Suprapubic skin (tissue), 4 donors: ENCODE measurements at regions not wholly inside any gene's neighbourhood (a gene's known extent, or its start where the extent isn't known, plus 50 kb on each side); places are given as distances from the start of the nearest gene placed in this dataset.

ENCODE experiments used
- DNase-seq, 2 donors: peaks; one replicate each; pipeline ENCODE4 v3.0.0-alpha.2; 2019; ENCODE audit warnings: low spot score in 2 of 2
- H3K27ac ChIP-seq: fragments of 200-600 bp; sonication (generic); one replicate; pipeline ENCODE4 v1.5.1; 2019
- H3K27me3 ChIP-seq: fragments of 200-600 bp; sonication (generic); one replicate; pipeline ENCODE4 v1.5.1; 2019
- H3K36me3 ChIP-seq: fragments of 200-600 bp; sonication (generic); one replicate; pipeline ENCODE4 v1.5.1; 2019
- H3K4me1 ChIP-seq: fragments of 200-600 bp; sonication (generic); one replicate; pipeline ENCODE4 v1.5.1; 2019
- H3K4me3 ChIP-seq: fragments of 200-600 bp; sonication (generic); one replicate; pipeline ENCODE4 v1.5.1; 2019; ENCODE audit warnings: mild to moderate bottlenecking
- H3K9me3 ChIP-seq: fragments of 200-600 bp; sonication (generic); one replicate; pipeline ENCODE4 v1.5.1; 2019
- EP300 ChIP-seq: sonication (generic); formaldehyde crosslinking; IDR thresholded peaks from one replicate; pipeline ENCODE4 v1.6.1; 2017; ENCODE audit warnings: antibody characterized with exemption
- POLR2A ChIP-seq, 2 donors: fragments of 450-650 bp; IDR thresholded peaks; one replicate each; pipeline ENCODE4 v1.6.1; 2017; ENCODE audit warnings: antibody characterized with exemption in 2 of 2, mild to moderate bottlenecking in 2 of 2, moderate library complexity in 2 of 2
- POLR2AphosphoS5 ChIP-seq, 3 donors: sonication (generic); formaldehyde crosslinking; IDR thresholded peaks; one replicate each; pipeline ENCODE4 v1.6.1; 2017; ENCODE audit warnings: antibody characterized with exemption in 3 of 3
- WGBS: methylation state at CpG from one replicate; pipeline ENCODE4 v1.1.5; 2018; 5-methylcytosine and 5-hydroxymethylcytosine counted together
- TF ChIP-seq, protein P1 (sequence below), 2 donors: fragments of 200-600 bp in 1 of 2; fragments of 450-650 bp in 1 of 2; sonication (generic) in 1 of 2; IDR thresholded peaks; one replicate each; pipeline ENCODE4 v1.5.1; 2016 to 2019; ENCODE audit warnings: antibody characterized with exemption in 2 of 2, mild to moderate bottlenecking in 1 of 2, moderate library complexity in 1 of 2

DNA sequence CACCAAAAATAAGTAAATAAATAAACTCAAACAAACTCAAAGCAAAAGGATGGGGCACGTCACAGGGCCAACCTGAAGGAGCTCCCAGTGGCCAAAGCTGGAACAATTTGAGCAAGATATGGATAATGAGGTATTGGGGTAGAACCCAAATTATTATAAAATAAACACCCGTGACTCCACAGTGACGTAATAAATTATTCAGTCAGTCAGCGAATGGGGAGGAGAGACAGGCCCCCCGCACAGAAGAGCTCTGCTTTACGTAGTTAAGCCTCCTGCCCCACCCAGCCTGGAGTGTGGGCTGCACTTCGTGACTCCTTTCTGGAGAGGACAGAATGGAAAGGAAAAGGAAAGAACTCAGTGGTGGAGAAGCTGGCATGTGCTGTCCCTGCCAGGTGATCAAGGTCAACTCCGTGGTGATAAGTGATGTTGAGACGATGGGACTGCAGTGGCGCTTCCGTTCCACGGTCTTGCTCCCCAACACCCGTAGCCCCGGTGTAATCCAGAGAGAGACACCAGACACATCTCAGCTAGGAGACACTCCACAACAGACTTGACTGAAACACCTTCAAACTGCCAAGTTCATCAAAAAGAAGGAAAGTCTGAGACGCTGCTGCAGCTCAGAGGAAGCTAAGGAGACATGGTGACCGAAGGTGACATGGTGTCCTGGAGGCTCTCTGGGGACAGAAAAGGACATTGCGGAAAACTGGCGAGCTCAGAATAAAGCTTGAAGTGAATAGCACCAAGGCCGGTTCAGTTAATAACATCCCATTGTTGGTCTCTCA lies 83.3 kb upstream of the COL5A1 start:
- WGBS: 90% methylated on average over 14 of the region's 19 CpGs
- H3K9me3 ChIP-seq: no peaks in the 10 kb centered on the region

GRCh38 chr9:134559013-134559412 lies 82.6 kb upstream of the COL5A1 start:
- WGBS: 80% methylated on average over 5 of the region's 5 CpGs
- no peaks in the 10 kb centered on the region for H3K27me3 ChIP-seq
- no peak overlapping the region for H3K4me3 ChIP-seq
- TF ChIP-seq POLR2A (IDR thresholded peaks at IDR 0.05) (no peak), EP300 (no peak), POLR2AphosphoS5 (IDR thresholded peaks at IDR 0.05) (no peak)
- TF ChIP-seq, protein P1, sequence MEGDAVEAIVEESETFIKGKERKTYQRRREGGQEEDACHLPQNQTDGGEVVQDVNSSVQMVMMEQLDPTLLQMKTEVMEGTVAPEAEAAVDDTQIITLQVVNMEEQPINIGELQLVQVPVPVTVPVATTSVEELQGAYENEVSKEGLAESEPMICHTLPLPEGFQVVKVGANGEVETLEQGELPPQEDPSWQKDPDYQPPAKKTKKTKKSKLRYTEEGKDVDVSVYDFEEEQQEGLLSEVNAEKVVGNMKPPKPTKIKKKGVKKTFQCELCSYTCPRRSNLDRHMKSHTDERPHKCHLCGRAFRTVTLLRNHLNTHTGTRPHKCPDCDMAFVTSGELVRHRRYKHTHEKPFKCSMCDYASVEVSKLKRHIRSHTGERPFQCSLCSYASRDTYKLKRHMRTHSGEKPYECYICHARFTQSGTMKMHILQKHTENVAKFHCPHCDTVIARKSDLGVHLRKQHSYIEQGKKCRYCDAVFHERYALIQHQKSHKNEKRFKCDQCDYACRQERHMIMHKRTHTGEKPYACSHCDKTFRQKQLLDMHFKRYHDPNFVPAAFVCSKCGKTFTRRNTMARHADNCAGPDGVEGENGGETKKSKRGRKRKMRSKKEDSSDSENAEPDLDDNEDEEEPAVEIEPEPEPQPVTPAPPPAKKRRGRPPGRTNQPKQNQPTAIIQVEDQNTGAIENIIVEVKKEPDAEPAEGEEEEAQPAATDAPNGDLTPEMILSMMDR (IDR thresholded peaks at IDR 0.05): no peak
- peaks cover 5% of the 10 kb centered on the region for H3K4me1 ChIP-seq
- H3K36me3 ChIP-seq: no peaks in the 10 kb centered on the region
- no peaks in the 10 kb centered on the region for H3K9me3 ChIP-seq
- H3K27ac ChIP-seq: no peak overlapping the region
- peak; percentile 17 to 45 for DNase-seq

More for the DNA sequence above, 83.3 kb upstream of the COL5A1 start:
- Histone ChIP-seq H3K36me3 (no peaks in the 10 kb centered on the region), H3K27me3 (peaks cover 4% of the 10 kb centered on the region), H3K27ac (no peak overlapping the region), H3K4me3 (no peak overlapping the region), H3K4me1 (peaks cover 12% of the 10 kb centered on the region)
- TF ChIP-seq POLR2AphosphoS5 (IDR thresholded peaks at IDR 0.05) (no peak), EP300 (no peak), POLR2A (IDR thresholded peaks at IDR 0.05) (no peak)
- TF ChIP-seq, protein P1 (IDR thresholded peaks at IDR 0.05): no peak
- peak; percentile 21 to 26 for DNase-seq

DNA sequence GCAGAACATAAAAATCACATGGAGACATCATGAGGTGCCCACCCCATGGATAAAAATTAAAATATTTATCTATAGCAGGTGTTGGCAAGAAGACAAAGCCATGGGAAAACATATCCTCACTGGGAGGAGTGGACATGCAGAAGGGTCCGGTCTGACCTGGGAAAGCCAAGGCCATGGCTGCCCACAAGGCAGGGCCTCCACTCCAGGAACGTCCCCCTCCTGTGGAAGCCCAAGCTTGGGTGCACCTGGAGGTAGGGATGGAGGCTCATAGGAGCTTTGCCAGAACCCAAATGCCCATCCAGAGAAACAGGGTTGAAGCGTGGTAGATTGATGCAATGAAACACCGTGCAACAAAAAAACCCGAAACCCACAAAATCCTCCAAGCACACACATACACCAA lies 81.4 kb upstream of the COL5A1 start:
- Histone ChIP-seq H3K4me3 (no peak overlapping the region), H3K27ac (no peak overlapping the region), H3K9me3 (no peaks in the 10 kb centered on the region), H3K27me3 (no peaks in the 10 kb centered on the region), H3K36me3 (no peaks in the 10 kb centered on the region), H3K4me1 (no peaks in the 10 kb centered on the region)
- WGBS: 85% methylated on average over 5 of the region's 5 CpGs
- DNase-seq: peak; percentile 24 to 40
- TF ChIP-seq POLR2AphosphoS5 (IDR thresholded peaks at IDR 0.05): no peak
- no peak for TF ChIP-seq EP300
- TF ChIP-seq, protein P1 (IDR thresholded peaks at IDR 0.05): no peak
- no peak for TF ChIP-seq POLR2A (IDR thresholded peaks at IDR 0.05)

GRCh38 chr9:134560654-134561053 lies 80.9 kb upstream of the COL5A1 start:
- Histone ChIP-seq H3K9me3 (no peaks in the 10 kb centered on the region), H3K27ac (no peak overlapping the region), H3K4me1 (no peaks in the 10 kb centered on the region), H3K27me3 (no peaks in the 10 kb centered on the region), H3K36me3 (no peaks in the 10 kb centered on the region), H3K4me3 (no peak overlapping the region)
- TF ChIP-seq POLR2A (IDR thresholded peaks at IDR 0.05) (no peak), POLR2AphosphoS5 (IDR thresholded peaks at IDR 0.05) (no peak), EP300 (no peak)
- TF ChIP-seq, protein P1 (IDR thresholded peaks at IDR 0.05): no peak
- WGBS: 80% methylated on average over 10 of the region's 10 CpGs
- peak; percentile 26 to 32 for DNase-seq

DNA sequence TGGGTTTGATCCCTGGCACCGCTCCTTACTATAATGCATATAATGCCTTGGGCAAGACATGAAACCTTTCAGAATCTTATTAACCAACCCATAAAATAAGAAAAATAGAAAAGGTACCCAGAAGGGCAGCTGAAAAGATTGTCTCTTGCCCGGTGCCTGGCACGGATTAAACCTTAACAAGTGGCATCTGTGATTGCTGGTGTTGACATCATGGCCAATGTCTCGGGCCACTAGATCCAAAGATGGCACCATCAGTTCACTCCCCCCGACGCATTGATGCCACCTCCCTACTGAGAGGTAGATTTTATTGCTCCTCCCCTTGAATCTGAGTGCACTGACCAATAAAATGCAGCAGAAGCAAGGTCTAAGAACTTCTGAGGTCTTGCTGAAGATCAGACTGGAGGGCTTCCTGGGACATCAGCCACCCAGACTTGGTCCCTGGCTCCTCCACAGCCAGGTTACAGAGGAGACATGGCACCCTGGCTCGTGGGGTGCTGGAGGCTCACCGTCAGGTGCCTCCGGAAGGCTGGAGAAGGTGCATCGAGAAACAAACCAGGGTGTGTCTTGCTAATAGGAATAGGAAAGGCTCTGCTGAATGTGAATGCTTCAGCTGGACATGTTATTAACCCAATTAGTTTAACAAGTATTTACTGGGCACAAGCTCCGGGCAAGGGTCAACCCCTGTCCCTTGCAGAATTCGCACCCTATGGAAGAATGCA lies 80.0 kb upstream of the COL5A1 start:
- Histone ChIP-seq H3K4me1 (no peaks in the 10 kb centered on the region), H3K4me3 (no peak overlapping the region), H3K27me3 (no peaks in the 10 kb centered on the region), H3K36me3 (no peaks in the 10 kb centered on the region), H3K9me3 (no peaks in the 10 kb centered on the region), H3K27ac (no peak overlapping the region)
- 87% methylated on average over 12 of the region's 12 CpGs for WGBS
- TF ChIP-seq, protein P1 (IDR thresholded peaks at IDR 0.05): no peak
- TF ChIP-seq EP300 (no peak), POLR2A (IDR thresholded peaks at IDR 0.05) (no peak)
- no peak for DNase-seq
